ENCODE measurements at regions not wholly inside any gene's neighbourhood (a gene's known extent, or its start where the extent isn't known, plus 50 kb on each side); places are given as distances from the start of the nearest gene placed in this dataset.
"Not testable (repeated sequence)": the region's sequence is repeated elsewhere in the genome, so short reads cannot be mapped to it uniquely, and the experiment has no call there.

- no peak for DNase-seq
Measured at GRCh38 chr12:119931402-119931801, 54.3 kb upstream of the CIT start.

- no peak for DNase-seq
Measured at GRCh38 chr12:119932921-119933320, 55.8 kb upstream of the CIT start.

- DNase-seq: not testable (repeated sequence)
Measured at GRCh38 chr12:119934780-119935179, 54.3 kb upstream of the BICDL1 start.

- DNase-seq: no peak
Measured at GRCh38 chr12:119936705-119937311, 52.2 kb upstream of the BICDL1 start.

GRCh38 chr12:119938049-119938667 is 50.9 kb upstream of the BICDL1 start:
- peak; percentile 54 for DNase-seq
